ENCODE measurements at regions not wholly inside any gene's neighbourhood (a gene's known extent, or its start where the extent isn't known, plus 50 kb on each side); places are given as distances from the start of the nearest gene placed in this dataset.

GRCh38 chr2:53235836-53236582, 531.6 kb upstream of the CHAC2 start:
- TF ChIP-seq CTCF (optimal IDR thresholded peaks at IDR 0.05 in 1 of 3, IDR thresholded peaks at IDR 0.05 in 1 of 3, conservative IDR thresholded peaks at IDR 0.05 in 1 of 3; ENCODE audit: extremely low read depth in 1 of 3, insufficient read depth in 2 of 3, low read length in 3 of 3) (no peak), EZH2 (IDR thresholded peaks at IDR 0.05; ENCODE audit: low read length) (no peak)
